ENCODE measurements at regions not wholly inside any gene's neighbourhood (a gene's known extent, or its start where the extent isn't known, plus 50 kb on each side); places are given as distances from the start of the nearest gene placed in this dataset.
"Not testable (repeated sequence)": the region's sequence is repeated elsewhere in the genome, so short reads cannot be mapped to it uniquely, and the experiment has no call there.

DNA sequence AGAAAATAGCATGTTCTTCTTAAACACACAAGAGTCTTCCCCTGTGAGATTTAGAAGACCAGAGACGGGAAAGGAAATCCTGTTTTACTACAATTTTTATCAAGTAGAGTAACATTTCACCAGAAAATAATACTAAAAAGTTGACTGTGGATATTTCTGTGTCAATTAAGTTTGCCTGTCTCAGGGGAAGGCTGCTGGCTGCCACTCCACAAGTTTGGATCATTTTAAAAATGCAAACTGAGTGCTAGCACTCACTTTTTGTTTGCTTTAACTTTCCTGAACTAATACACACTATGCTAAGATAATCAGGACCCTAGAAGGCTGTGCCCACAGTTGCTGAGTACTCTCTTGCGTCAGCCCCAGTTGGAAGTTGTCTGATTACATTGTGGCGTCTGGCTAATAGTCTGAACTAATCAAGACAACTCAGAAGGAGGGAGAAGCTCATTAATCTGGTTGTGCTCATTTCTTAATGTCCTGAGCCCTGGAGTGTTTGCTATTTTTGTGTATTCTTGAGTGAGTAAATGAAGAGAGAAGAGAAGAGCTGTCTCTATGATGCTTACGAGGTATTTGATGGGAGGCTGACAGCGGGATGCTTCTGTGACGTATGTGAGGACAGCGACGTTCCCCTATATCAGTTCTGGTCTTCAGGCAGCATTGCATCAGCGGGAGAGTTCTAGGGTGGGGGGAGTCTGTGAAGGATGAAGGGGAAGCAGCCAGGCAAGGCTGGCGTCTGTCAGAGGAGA lies 664.2 kb downstream of the QKI start:
- Histone ChIP-seq H3K36me3 (ENCODE audit: control insufficient read depth in 5 of 5, insufficient read depth in 5 of 5, low read length in 5 of 5) (no peaks in the 10 kb centered on the region), H3K4me3 (ENCODE audit: low read depth in 1 of 5, low read length in 5 of 5) (no peak overlapping the region), H3K27ac (ENCODE audit: low read depth, low read length) (no peak overlapping the region), H3K4me1 (ENCODE audit: control insufficient read depth in 5 of 5, insufficient read depth in 5 of 5, low read length in 5 of 5) (peaks cover 0 to 12% (median 9%) of the 10 kb centered on the region in 5 donors), H3K9ac (ENCODE audit: low read length in 5 of 5) (peak overlapping the region in 1 of 5 donors; percentile 9), H3K9me3 (ENCODE audit: control insufficient read depth in 5 of 5, low read length in 5 of 5) (no peaks in the 10 kb centered on the region), H3K27me3 (ENCODE audit: control insufficient read depth in 5 of 5, insufficient read depth in 4 of 5, low read length in 5 of 5) (no peaks in the 10 kb centered on the region)

DNA sequence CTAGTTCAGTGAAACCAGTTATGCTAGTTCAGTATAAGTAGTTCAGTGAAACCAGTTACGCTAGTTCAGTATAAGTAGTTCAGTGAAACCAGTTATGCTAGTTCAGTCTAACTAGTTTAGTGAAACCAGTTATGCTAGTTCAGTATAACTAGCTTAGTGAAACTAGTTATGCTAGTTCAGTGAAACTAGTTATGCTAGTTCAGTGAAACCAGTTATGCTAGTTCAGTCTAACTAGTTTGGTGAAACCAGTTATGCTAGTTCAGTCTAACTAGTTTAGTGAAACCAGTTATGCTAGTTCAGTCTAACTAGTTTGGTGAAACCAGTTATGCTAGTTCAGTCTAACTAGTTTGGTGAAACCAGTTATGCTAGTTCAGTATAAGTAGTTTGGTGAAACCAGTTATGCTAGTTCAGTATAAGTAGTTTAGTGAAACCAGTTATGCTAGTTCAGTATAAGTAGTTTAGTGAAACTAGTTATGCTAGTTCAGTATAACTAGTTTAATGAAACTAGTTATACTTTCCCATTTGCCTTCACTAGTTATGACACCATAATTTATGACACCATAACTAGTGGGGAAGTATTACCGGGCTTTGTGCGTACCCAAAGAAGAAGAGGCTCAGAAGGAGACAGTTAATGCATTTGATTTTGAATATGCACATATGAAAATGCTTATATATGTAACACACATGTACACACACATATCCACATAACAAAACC lies 662.5 kb downstream of the QKI start:
- H3K4me3 ChIP-seq (ENCODE audit: low read depth in 1 of 5, low read length in 5 of 5); H3K9me3 ChIP-seq (ENCODE audit: control insufficient read depth in 5 of 5, low read length in 5 of 5); H3K36me3 ChIP-seq (ENCODE audit: control insufficient read depth in 5 of 5, insufficient read depth in 5 of 5, low read length in 5 of 5); H3K27ac ChIP-seq (ENCODE audit: low read depth, low read length); H3K9ac ChIP-seq (ENCODE audit: low read length in 5 of 5); H3K27me3 ChIP-seq (ENCODE audit: control insufficient read depth in 5 of 5, insufficient read depth in 4 of 5, low read length in 5 of 5): not testable (repeated sequence)
- H3K4me1 ChIP-seq (ENCODE audit: control insufficient read depth in 5 of 5, insufficient read depth in 5 of 5, low read length in 5 of 5) = peaks cover 0 to 13% (median 9%) of the 10 kb centered on the region in 5 donors

DNA sequence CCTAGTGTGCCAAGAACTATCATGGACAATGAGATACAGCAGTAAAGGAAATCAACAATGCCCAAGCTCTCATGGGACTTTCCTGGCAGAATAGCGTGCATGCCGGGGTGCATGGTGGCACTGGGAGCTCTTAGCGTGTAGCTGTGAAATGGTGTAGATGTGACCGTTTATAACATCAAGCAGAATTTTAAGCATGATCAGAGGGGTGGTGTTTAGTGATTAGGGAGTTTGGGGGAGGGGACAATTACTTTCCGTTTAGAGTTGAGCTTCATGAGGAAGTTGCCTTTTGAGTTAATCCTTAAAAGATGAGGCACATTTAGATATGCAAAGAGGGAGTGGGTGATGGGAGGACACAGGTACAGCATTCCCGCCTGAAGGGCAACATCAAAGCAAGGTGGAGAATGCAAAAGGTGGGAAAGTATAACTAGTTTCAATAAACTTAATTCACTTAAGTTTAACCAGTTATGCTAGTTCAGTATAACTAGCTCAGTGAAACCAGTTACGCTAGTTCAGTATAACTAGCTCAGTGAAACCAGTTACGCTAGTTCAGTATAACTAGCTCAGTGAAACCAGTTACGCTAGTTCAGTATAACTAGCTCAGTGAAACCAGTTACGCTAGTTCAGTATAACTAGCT lies 661.6 kb downstream of the QKI start:
- peaks cover 0 to 13% (median 9%) of the 10 kb centered on the region in 5 donors for H3K4me1 ChIP-seq (ENCODE audit: control insufficient read depth in 5 of 5, insufficient read depth in 5 of 5, low read length in 5 of 5)
- H3K9me3 ChIP-seq (ENCODE audit: control insufficient read depth in 5 of 5, low read length in 5 of 5) = peaks cover 0 to 4% (median 0%) of the 10 kb centered on the region in 5 donors
- no peak overlapping the region for H3K4me3 ChIP-seq (ENCODE audit: low read depth in 1 of 5, low read length in 5 of 5)
- H3K27ac ChIP-seq (ENCODE audit: low read depth, low read length) = no peak overlapping the region
- no peaks in the 10 kb centered on the region for H3K27me3 ChIP-seq (ENCODE audit: control insufficient read depth in 5 of 5, insufficient read depth in 4 of 5, low read length in 5 of 5)
- H3K9ac ChIP-seq (ENCODE audit: low read length in 5 of 5) = no peak overlapping the region
- H3K36me3 ChIP-seq (ENCODE audit: control insufficient read depth in 5 of 5, insufficient read depth in 5 of 5, low read length in 5 of 5) = no peaks in the 10 kb centered on the region

DNA sequence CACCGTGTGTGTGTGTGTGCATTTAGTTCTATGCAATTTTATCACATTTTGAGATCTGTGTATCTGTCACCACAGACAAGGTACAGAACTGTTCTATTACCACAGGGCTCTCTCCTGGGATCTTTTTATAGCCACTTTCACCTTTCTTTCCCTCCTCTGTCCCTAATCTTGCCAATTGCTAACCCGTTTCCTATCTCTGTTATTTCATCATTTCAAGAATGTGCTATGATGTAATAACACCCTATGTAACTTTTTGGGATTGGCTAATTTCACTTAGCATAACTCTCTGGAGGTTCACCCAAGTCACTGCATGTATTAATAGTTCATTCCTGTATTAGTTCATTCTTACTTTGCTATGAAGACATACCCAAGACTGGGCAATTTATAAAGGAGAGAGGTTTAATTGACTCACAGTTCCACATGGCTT lies 657.7 kb downstream of the QKI start:
- H3K4me1 ChIP-seq (ENCODE audit: control insufficient read depth in 5 of 5, insufficient read depth in 5 of 5, low read length in 5 of 5) = peaks cover 0 to 4% (median 0%) of the 10 kb centered on the region in 5 donors
- no peak overlapping the region for H3K9ac ChIP-seq (ENCODE audit: low read length in 5 of 5)
- H3K9me3 ChIP-seq (ENCODE audit: control insufficient read depth in 5 of 5, low read length in 5 of 5) = peaks cover 0 to 4% (median 0%) of the 10 kb centered on the region in 5 donors
- no peaks in the 10 kb centered on the region for H3K36me3 ChIP-seq (ENCODE audit: control insufficient read depth in 5 of 5, insufficient read depth in 5 of 5, low read length in 5 of 5)
- H3K4me3 ChIP-seq (ENCODE audit: low read depth in 1 of 5, low read length in 5 of 5) = no peak overlapping the region
- H3K27ac ChIP-seq (ENCODE audit: low read depth, low read length) = no peak overlapping the region
- H3K27me3 ChIP-seq (ENCODE audit: control insufficient read depth in 5 of 5, insufficient read depth in 4 of 5, low read length in 5 of 5) = no peaks in the 10 kb centered on the region

DNA sequence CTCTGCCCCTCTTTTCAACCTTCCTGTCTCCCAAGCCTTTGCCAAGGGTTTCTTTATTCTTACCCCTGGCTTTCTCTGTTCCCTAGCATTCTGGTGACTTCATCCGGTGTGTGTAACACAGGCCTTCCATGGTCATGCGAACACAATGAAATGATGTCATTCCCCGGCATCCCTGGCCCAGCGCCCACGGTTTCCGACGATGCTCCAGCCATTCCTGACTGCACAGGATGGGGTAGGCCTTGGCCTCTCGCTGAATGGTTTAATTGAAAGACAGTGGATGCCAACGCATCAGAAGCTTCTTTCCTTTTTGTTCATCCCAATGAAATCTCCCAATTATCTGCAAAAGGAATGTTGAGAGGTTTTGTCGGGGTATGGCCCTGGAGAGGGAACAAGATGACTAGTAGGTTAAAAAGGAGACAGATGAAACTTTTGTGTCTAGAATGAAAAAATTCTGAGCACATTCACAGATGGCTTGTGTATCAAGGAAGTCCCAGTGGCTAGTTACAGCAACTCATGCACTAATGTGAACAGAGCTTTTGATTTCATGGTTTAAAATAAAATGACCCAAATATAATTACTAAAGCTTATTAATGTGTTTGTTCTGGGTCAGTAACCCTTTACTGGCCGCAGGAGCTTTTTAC lies 655.0 kb downstream of the QKI start:
- no peak overlapping the region for H3K9ac ChIP-seq (ENCODE audit: low read length in 5 of 5)
- H3K36me3 ChIP-seq (ENCODE audit: control insufficient read depth in 5 of 5, insufficient read depth in 5 of 5, low read length in 5 of 5) = no peaks in the 10 kb centered on the region
- no peaks in the 10 kb centered on the region for H3K27me3 ChIP-seq (ENCODE audit: control insufficient read depth in 5 of 5, insufficient read depth in 4 of 5, low read length in 5 of 5)
- H3K4me1 ChIP-seq (ENCODE audit: control insufficient read depth in 5 of 5, insufficient read depth in 5 of 5, low read length in 5 of 5) = peaks cover 2 to 9% (median 6%) of the 10 kb centered on the region in 5 donors
- H3K4me3 ChIP-seq (ENCODE audit: low read depth in 1 of 5, low read length in 5 of 5) = no peak overlapping the region
- H3K9me3 ChIP-seq (ENCODE audit: control insufficient read depth in 5 of 5, low read length in 5 of 5) = peaks cover 0 to 4% (median 0%) of the 10 kb centered on the region in 5 donors
- H3K27ac ChIP-seq (ENCODE audit: low read depth, low read length) = peak overlapping the region; percentile 51

DNA sequence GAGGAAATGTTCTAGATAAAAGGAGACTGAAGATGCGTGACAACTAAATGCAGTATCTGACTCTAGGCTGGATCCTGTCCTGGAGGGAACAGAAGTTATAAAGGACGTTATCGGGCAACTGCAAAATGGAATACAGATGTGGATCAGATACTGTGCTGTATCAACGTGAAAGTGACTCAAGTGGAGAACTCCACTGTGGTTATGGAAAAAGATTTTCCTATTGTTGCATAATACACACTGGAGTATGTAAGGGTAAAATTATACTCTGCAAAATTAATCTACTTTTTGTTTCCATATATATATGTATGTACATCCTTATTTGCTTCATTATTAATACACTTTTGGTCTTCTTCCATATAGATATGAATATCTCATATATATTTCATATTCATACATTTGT lies 654.0 kb downstream of the QKI start:
- peaks cover 2 to 9% (median 6%) of the 10 kb centered on the region in 5 donors for H3K4me1 ChIP-seq (ENCODE audit: control insufficient read depth in 5 of 5, insufficient read depth in 5 of 5, low read length in 5 of 5)
- H3K9me3 ChIP-seq (ENCODE audit: control insufficient read depth in 5 of 5, low read length in 5 of 5) = peaks cover 0 to 4% (median 0%) of the 10 kb centered on the region in 5 donors
- no peaks in the 10 kb centered on the region for H3K27me3 ChIP-seq (ENCODE audit: control insufficient read depth in 5 of 5, insufficient read depth in 4 of 5, low read length in 5 of 5)
- no peak overlapping the region for H3K9ac ChIP-seq (ENCODE audit: low read length in 5 of 5)
- H3K4me3 ChIP-seq (ENCODE audit: low read depth in 1 of 5, low read length in 5 of 5) = no peak overlapping the region
- no peaks in the 10 kb centered on the region for H3K36me3 ChIP-seq (ENCODE audit: control insufficient read depth in 5 of 5, insufficient read depth in 5 of 5, low read length in 5 of 5)
- H3K27ac ChIP-seq (ENCODE audit: low read depth, low read length) = no peak overlapping the region

DNA sequence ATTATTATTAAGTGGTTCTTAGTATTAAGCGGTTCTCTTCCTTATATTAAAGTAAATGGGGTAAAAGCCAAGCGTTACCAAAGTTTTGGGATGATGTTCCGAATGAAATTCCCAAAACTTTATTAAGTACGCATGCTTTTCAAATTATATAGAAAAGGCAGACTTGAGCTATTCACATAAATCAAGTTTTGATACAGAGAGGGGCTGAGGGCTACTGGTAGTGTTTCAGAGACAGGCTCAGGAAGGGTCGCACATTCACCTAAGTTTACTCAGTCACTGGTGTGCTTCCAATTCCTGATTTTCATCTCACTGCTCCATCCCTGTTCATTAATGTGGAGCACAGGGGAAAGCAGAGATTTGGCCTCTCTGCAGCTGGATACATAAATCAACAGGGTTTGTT lies 652.2 kb downstream of the QKI start:
- H3K4me3 ChIP-seq (ENCODE audit: low read depth in 1 of 5, low read length in 5 of 5) = no peak overlapping the region
- no peaks in the 10 kb centered on the region for H3K9me3 ChIP-seq (ENCODE audit: control insufficient read depth in 5 of 5, low read length in 5 of 5)
- H3K27me3 ChIP-seq (ENCODE audit: control insufficient read depth in 5 of 5, insufficient read depth in 4 of 5, low read length in 5 of 5) = no peaks in the 10 kb centered on the region
- H3K36me3 ChIP-seq (ENCODE audit: control insufficient read depth in 5 of 5, insufficient read depth in 5 of 5, low read length in 5 of 5) = no peaks in the 10 kb centered on the region
- no peak overlapping the region for H3K9ac ChIP-seq (ENCODE audit: low read length in 5 of 5)
- peaks cover 2 to 9% (median 7%) of the 10 kb centered on the region in 5 donors for H3K4me1 ChIP-seq (ENCODE audit: control insufficient read depth in 5 of 5, insufficient read depth in 5 of 5, low read length in 5 of 5)
- H3K27ac ChIP-seq (ENCODE audit: low read depth, low read length) = no peak overlapping the region

DNA sequence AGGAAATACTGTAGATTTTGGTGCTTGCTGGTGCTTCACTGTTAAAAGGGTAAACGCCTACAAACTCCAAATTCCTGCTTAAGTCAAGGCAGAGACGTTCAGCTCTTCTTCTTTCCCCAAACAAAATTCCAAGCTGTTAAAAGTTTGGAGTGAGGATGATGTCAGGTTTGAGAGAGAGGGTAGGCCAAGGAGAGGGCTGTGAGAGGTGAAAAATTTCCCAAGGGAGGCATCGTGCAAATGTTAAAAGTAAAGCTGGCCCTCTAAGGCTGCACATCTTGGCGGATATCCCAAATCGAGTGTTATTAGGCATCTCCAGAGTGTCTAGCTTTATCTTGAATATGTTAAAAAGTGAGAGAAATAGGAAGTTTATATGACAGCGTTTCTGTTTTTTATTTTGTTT lies 651.8 kb downstream of the QKI start:
- Histone ChIP-seq H3K27ac (ENCODE audit: low read depth, low read length) (no peak overlapping the region), H3K36me3 (ENCODE audit: control insufficient read depth in 5 of 5, insufficient read depth in 5 of 5, low read length in 5 of 5) (no peaks in the 10 kb centered on the region), H3K9ac (ENCODE audit: low read length in 5 of 5) (no peak overlapping the region), H3K4me1 (ENCODE audit: control insufficient read depth in 5 of 5, insufficient read depth in 5 of 5, low read length in 5 of 5) (peaks cover 2 to 9% (median 7%) of the 10 kb centered on the region in 5 donors), H3K27me3 (ENCODE audit: control insufficient read depth in 5 of 5, insufficient read depth in 4 of 5, low read length in 5 of 5) (no peaks in the 10 kb centered on the region), H3K4me3 (ENCODE audit: low read depth in 1 of 5, low read length in 5 of 5) (no peak overlapping the region), H3K9me3 (ENCODE audit: control insufficient read depth in 5 of 5, low read length in 5 of 5) (no peaks in the 10 kb centered on the region)

DNA sequence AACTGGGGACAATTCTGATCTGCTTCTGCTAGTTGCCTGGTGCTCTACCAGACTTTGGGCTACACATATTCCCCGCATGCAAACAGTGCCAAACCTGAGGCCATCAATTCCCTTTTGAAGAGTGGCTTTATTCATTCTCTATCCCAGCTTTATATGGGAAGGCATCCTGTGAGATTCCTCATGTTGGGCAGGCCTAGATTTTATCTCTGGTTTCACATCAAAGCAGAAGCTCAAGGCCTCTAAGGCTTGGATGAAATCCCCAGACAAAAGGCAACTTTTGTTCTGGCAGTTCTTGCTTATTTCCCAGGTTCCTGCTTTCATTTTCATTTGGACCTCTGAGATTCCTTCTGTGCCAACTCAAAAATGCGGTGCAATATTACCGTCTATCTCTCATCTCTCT lies 648.8 kb downstream of the QKI start:
- peaks cover 2 to 8% (median 5%) of the 10 kb centered on the region in 5 donors for H3K4me1 ChIP-seq (ENCODE audit: control insufficient read depth in 5 of 5, insufficient read depth in 5 of 5, low read length in 5 of 5)
- no peak overlapping the region for H3K9ac ChIP-seq (ENCODE audit: low read length in 5 of 5)
- no peaks in the 10 kb centered on the region for H3K36me3 ChIP-seq (ENCODE audit: control insufficient read depth in 5 of 5, insufficient read depth in 5 of 5, low read length in 5 of 5)
- no peaks in the 10 kb centered on the region for H3K9me3 ChIP-seq (ENCODE audit: control insufficient read depth in 5 of 5, low read length in 5 of 5)
- no peaks in the 10 kb centered on the region for H3K27me3 ChIP-seq (ENCODE audit: control insufficient read depth in 5 of 5, insufficient read depth in 4 of 5, low read length in 5 of 5)
- no peak overlapping the region for H3K27ac ChIP-seq (ENCODE audit: low read depth, low read length)
- H3K4me3 ChIP-seq (ENCODE audit: low read depth in 1 of 5, low read length in 5 of 5) = no peak overlapping the region

Data from subcutaneous abdominal adipose tissue (tissue), 5 donors.